HG03342 (cell line): ENCODE measurements at regions not wholly inside any gene's neighbourhood (a gene's known extent, or its start where the extent isn't known, plus 50 kb on each side); places are given as distances from the start of the nearest gene placed in this dataset.
"Not testable (repeated sequence)": the region's sequence is repeated elsewhere in the genome, so short reads cannot be mapped to it uniquely, and the experiment has no call there.

Source experiments
- ATAC-seq: cut with Tn5 transposase; IDR thresholded peaks from one replicate; pipeline ENCODE4 v1.9.1; 2021; ENCODE audit warnings: mild to moderate bottlenecking, moderate library complexity; ENCODE audit not compliant: unreplicated experiment

- ATAC-seq = no peak
Observed at GRCh38 chr7:93750986-93751385, 139.6 kb downstream of the TFPI2 start.

- ATAC-seq = no peak
Observed at GRCh38 chr7:93747019-93747418, 143.5 kb downstream of the TFPI2 start.

- no peak for ATAC-seq
Observed at GRCh38 chr7:93739424-93739823, 151.1 kb downstream of the TFPI2 start.

GRCh38 chr7:93737953-93738352, 152.6 kb downstream of the TFPI2 start:
- no peak for ATAC-seq

GRCh38 chr7:93736668-93737369, 153.7 kb downstream of the TFPI2 start:
- ATAC-seq = no peak

GRCh38 chr7:93728292-93728691, 153.8 kb upstream of the CALCR start:
- no peak for ATAC-seq

GRCh38 chr7:93725954-93726353, 151.4 kb upstream of the CALCR start:
- ATAC-seq = no peak

GRCh38 chr7:93723424-93724124, 149.1 kb upstream of the CALCR start:
- ATAC-seq = no peak

- ATAC-seq = no peak
Observed at GRCh38 chr7:93720106-93720505, 145.6 kb upstream of the CALCR start.

- ATAC-seq = no peak
Observed at GRCh38 chr7:93719546-93719945, 145.0 kb upstream of the CALCR start.

GRCh38 chr7:93717217-93717900, 142.8 kb upstream of the CALCR start:
- no peak for ATAC-seq

- ATAC-seq = peak; percentile 71
Observed at GRCh38 chr7:93715234-93715633, 140.7 kb upstream of the CALCR start.

GRCh38 chr7:93711926-93712325, 137.4 kb upstream of the CALCR start:
- ATAC-seq = no peak

GRCh38 chr7:93708255-93708654, 133.7 kb upstream of the CALCR start:
- not testable (repeated sequence) for ATAC-seq

- ATAC-seq = no peak
Observed at GRCh38 chr7:93707249-93707648, 132.7 kb upstream of the CALCR start.

GRCh38 chr7:93706162-93706561, 131.6 kb upstream of the CALCR start:
- ATAC-seq = not testable (repeated sequence)

- ATAC-seq = no peak
Observed at GRCh38 chr7:93704217-93704616, 129.7 kb upstream of the CALCR start.

- ATAC-seq = no peak
Observed at GRCh38 chr7:93697901-93698300, 123.4 kb upstream of the CALCR start.

- ATAC-seq = no peak
Observed at GRCh38 chr7:93693796-93694195, 119.3 kb upstream of the CALCR start.

- ATAC-seq = no peak
Observed at GRCh38 chr7:93690021-93690420, 115.5 kb upstream of the CALCR start.

- no peak for ATAC-seq
Observed at GRCh38 chr7:93678185-93678584, 103.7 kb upstream of the CALCR start.
